IMR-90 (cell line): ENCODE measurements at regions not wholly inside any gene's neighbourhood (a gene's known extent, or its start where the extent isn't known, plus 50 kb on each side); places are given as distances from the start of the nearest gene placed in this dataset.

Experiments
- ATAC-seq: fragments of 200-7000 bp; cut with Tn5 transposase; 2 replicates; pipeline ENCODE4 v1.9.1; 2020; ENCODE audit warnings: low read depth, mild to moderate bottlenecking, moderate library complexity
- BruUV-seq: library from RNA; stranded (reverse); fragments of 400-500 nt; replicated peaks from 2 replicates; lab custom pipeline; 2021; lab: Mats Ljungman, UMichigan
- CTCF ChIA-PET: fragments of 300-600 bp; formaldehyde crosslinking; extraction: SDS; loops from one replicate; lab custom pipeline; 2021; ENCODE audit warnings: antibody characterized with exemption; lab: Yijun Ruan, JAX
- POLR2A ChIA-PET: fragments of 300-600 bp; sonication (Branson Sonifier 250); formaldehyde crosslinking; loops from one replicate; lab custom pipeline; 2022; ENCODE audit warnings: antibody characterized with exemption; ENCODE audit not compliant: unreplicated experiment; lab: Charles Lee
- DNase-seq: peaks from one replicate; pipeline ENCODE4 v3.0.0; 2013
- H2AFZ ChIP-seq: replicated peaks from 2 replicates; pipeline ENCODE3; 2013; ENCODE audit warnings: low read length, mild to moderate bottlenecking; ENCODE audit not compliant: poor library complexity
- H2AK5ac ChIP-seq: 2 replicates; pipeline ENCODE4 v1.6.1; 2013; ENCODE audit warnings: low read depth, low read length, inconsistent platforms
- H2AK9ac ChIP-seq: replicated peaks from 2 replicates; pipeline ENCODE3; 2013; ENCODE audit warnings: mild to moderate bottlenecking, low read depth, low read length, moderate library complexity; ENCODE audit not compliant: poor library complexity
- H2BK120ac ChIP-seq: 2 replicates; pipeline ENCODE4 v1.6.1; 2013; ENCODE audit warnings: low read depth, low read length, inconsistent platforms
- H2BK15ac ChIP-seq: 3 replicates; pipeline ENCODE4 v1.6.1; 2013; ENCODE audit warnings: low read depth, low read length, inconsistent platforms
- H2BK20ac ChIP-seq: 2 replicates; pipeline ENCODE4 v1.6.1; 2013; ENCODE audit warnings: low read depth, mild to moderate bottlenecking, inconsistent platforms, low read length, moderate library complexity
- H2BK5ac ChIP-seq: 2 replicates; pipeline ENCODE4 v1.6.1; 2013; ENCODE audit warnings: mild to moderate bottlenecking, low read depth, low read length, inconsistent platforms; ENCODE audit not compliant: poor library complexity, severe bottlenecking
- H3K14ac ChIP-seq: replicated peaks from 2 replicates; pipeline ENCODE4 v1.6.1; 2013; ENCODE audit warnings: low read depth, low read length, inconsistent platforms
- H3K18ac ChIP-seq: 2 replicates; pipeline ENCODE4 v1.6.1; 2013; ENCODE audit warnings: low read depth, low read length, control low read depth
- H3K23ac ChIP-seq: 2 replicates; pipeline ENCODE4 v1.6.1; 2013; ENCODE audit warnings: low read depth, low read length, inconsistent platforms
- H3K27ac ChIP-seq: 2 replicates; pipeline ENCODE4 v1.5.1; 2013; ENCODE audit warnings: mild to moderate bottlenecking, control low read depth, low read length; ENCODE audit not compliant: insufficient read depth
- H3K27me3 ChIP-seq: 2 replicates; pipeline ENCODE4 v1.6.1; 2013; ENCODE audit warnings: low read length; ENCODE audit not compliant: control insufficient read depth, insufficient read depth
- H3K36me3 ChIP-seq: 2 replicates; pipeline ENCODE4 v1.6.1; 2013; ENCODE audit warnings: low read length, mixed read lengths; ENCODE audit not compliant: control insufficient read depth, insufficient read depth
- H3K4ac ChIP-seq: 2 replicates; pipeline ENCODE4 v1.6.1; 2013; ENCODE audit warnings: low read depth, low read length, inconsistent platforms
- H3K4me1 ChIP-seq: 2 replicates; pipeline ENCODE4 v1.6.1; 2013; ENCODE audit warnings: low read length, mixed read lengths; ENCODE audit not compliant: control insufficient read depth, insufficient read depth
- H3K4me2 ChIP-seq: 2 replicates; pipeline ENCODE4 v1.6.1; 2013; ENCODE audit warnings: low read depth, mild to moderate bottlenecking, control low read depth, low read length, moderate library complexity
- H3K4me3 ChIP-seq: 2 replicates; pipeline ENCODE4 v1.5.1; 2013; ENCODE audit warnings: low read depth, mild to moderate bottlenecking, control low read depth, low read length, moderate library complexity; ENCODE audit not compliant: insufficient read depth
- H3K56ac ChIP-seq: 2 replicates; pipeline ENCODE4 v1.6.1; 2013; ENCODE audit warnings: low read length, inconsistent platforms; ENCODE audit not compliant: insufficient read depth; ENCODE audit errors: extremely low read depth
- H3K79me1 ChIP-seq, 2 experiments: 2 replicates each; pipeline ENCODE4 v1.6.1; 2013; ENCODE audit warnings: low read length in 2 of 2, inconsistent platforms in 1 of 2, low read depth in 1 of 2
- H3K9ac ChIP-seq: 2 replicates; pipeline ENCODE4 v1.6.1; 2013; ENCODE audit warnings: low read depth, low read length, control low read depth
- H3K9me1 ChIP-seq: 2 replicates; pipeline ENCODE4 v1.6.1; 2013; ENCODE audit warnings: low read length, inconsistent platforms; ENCODE audit not compliant: insufficient read depth
- H3K9me3 ChIP-seq: 2 replicates; pipeline ENCODE4 v1.6.1; 2013; ENCODE audit warnings: low read length; ENCODE audit not compliant: control insufficient read depth, insufficient read depth
- H4K20me1 ChIP-seq: 2 replicates; pipeline ENCODE4 v1.6.1; 2013; ENCODE audit warnings: low read length, inconsistent platforms; ENCODE audit not compliant: insufficient read depth
- H4K5ac ChIP-seq: 2 replicates; pipeline ENCODE4 v1.6.1; 2013; ENCODE audit warnings: mild to moderate bottlenecking, low read depth, low read length, control low read depth
- H4K8ac ChIP-seq, 2 experiments: 2 replicates each; pipeline ENCODE4 v1.6.1; 2013; ENCODE audit warnings: low read depth in 2 of 2, low read length in 2 of 2, control low read depth in 1 of 2, inconsistent platforms in 1 of 2
- H4K91ac ChIP-seq: 2 replicates; pipeline ENCODE4 v1.6.1; 2013; ENCODE audit warnings: low read depth, low read length, inconsistent platforms; ENCODE audit not compliant: insufficient read depth
- BHLHE40 ChIP-seq: fragments of 150-350 bp; IDR thresholded peaks from 2 replicates; pipeline ENCODE4 v1.6.1; 2016; ENCODE audit warnings: mild to moderate bottlenecking, low read depth, low read length
- WGBS, 2 experiments: methylation state at CpG; one replicate each; pipeline versions ENCODE4 v1.1.5 to v1.1.7; 2013; ENCODE audit warnings: missing lambda C conversion rate in 2 of 2; ENCODE audit not compliant: insufficient read length in 1 of 2; ENCODE audit errors: extremely low coverage in 2 of 2; 5-methylcytosine and 5-hydroxymethylcytosine counted together
- dilution Hi-C: fragments of 300-500 bp; cut with HindIII; formaldehyde crosslinking; loops from one replicate; pipeline ENCODE4 v1.14.3; 2018; ENCODE audit warnings: low sequenced_read_pairs; ENCODE audit not compliant: unreplicated experiment
- in situ Hi-C: fragments of 300-500 bp; cut with MboI; formaldehyde crosslinking; loops from 3 replicates; pipeline ENCODE4 v1.14.3; 2019; ENCODE audit warnings: low sequenced_read_pairs, inconsistent platforms, mixed read lengths
- intact Hi-C: fragments of 100-400 bp; cut with micrococcal nuclease; formaldehyde crosslinking; loops from 2 replicates; pipeline ENCODE4 v1.10.0; 2022

- no peak overlapping the region for H4K5ac ChIP-seq
- dilution Hi-C loops: no loop called here
- TF ChIP-seq BHLHE40: no peak
- WGBS, 2 experiments: no CpG with 5 or more reads among the region's 3 CpGs
- no peak overlapping the region for H3K56ac ChIP-seq
- no peaks in the 10 kb centered on the region for H3K27me3 ChIP-seq
- no peak overlapping the region for H4K8ac ChIP-seq
- H3K36me3 ChIP-seq: no peaks in the 10 kb centered on the region
- H2BK20ac ChIP-seq: no peak overlapping the region
- no peak overlapping the region for H3K23ac ChIP-seq
- no peaks in the 10 kb centered on the region for H3K79me1 ChIP-seq
- ChIA-PET CTCF (no interaction called here), POLR2A (no interaction called here)
- H2BK120ac ChIP-seq: no peak overlapping the region
- H3K4ac ChIP-seq: no peak overlapping the region
- no TSS peak for BruUV-seq
- no peak overlapping the region for H4K91ac ChIP-seq
- no peaks in the 10 kb centered on the region for H3K9me3 ChIP-seq
- H3K4me3 ChIP-seq: no peak overlapping the region
- intact Hi-C loops: no loop called here
- H3K14ac ChIP-seq: no peak overlapping the region
- ATAC-seq: no peak
- no peak overlapping the region for H3K18ac ChIP-seq
- no peak overlapping the region for H3K9ac ChIP-seq
- no peaks in the 10 kb centered on the region for H3K9me1 ChIP-seq
- no peak for DNase-seq
- H4K20me1 ChIP-seq: no peaks in the 10 kb centered on the region
- no peak overlapping the region for H2AK9ac ChIP-seq
- H2BK15ac ChIP-seq: no peak overlapping the region
- no peak overlapping the region for H2AK5ac ChIP-seq
- H3K27ac ChIP-seq: no peak overlapping the region
- no peak overlapping the region for H2BK5ac ChIP-seq
- H2AFZ ChIP-seq: no peak overlapping the region
- in situ Hi-C loops: no loop called here
- H3K4me1 ChIP-seq: no peaks in the 10 kb centered on the region
- no peak overlapping the region for H3K4me2 ChIP-seq
Observed at GRCh38 chr10:20966426-20966825, 69.3 kb upstream of the NEBL start.
